EL (cell line): ENCODE measurements at regions not wholly inside any gene's neighbourhood (a gene's known extent, or its start where the extent isn't known, plus 50 kb on each side); places are given as distances from the start of the nearest gene placed in this dataset.
"Not testable (repeated sequence)": the region's sequence is repeated elsewhere in the genome, so short reads cannot be mapped to it uniquely, and the experiment has no call there.

Source experiments
- DNase-seq: peaks from one replicate; pipeline ENCODE4 v3.0.0-alpha.2; 2016

DNA sequence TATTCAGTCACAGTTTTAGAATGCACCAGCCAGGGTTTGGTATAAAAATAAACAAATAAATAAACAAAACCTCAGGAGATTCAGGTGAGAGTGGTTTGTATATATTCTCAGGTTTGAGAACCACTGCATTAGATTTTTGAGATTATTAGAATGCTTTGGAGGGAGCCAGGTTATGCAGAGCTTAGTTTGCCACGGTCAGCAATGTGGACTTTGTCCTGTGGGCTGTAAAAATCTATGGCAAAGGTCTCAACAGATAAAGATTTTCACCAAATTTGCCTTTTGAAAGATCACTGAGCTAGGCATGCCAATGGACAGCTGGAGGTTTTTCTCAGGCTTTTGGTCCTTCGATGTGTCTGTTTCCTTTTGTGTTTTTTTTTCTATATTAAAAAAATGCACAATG, 650.1 kb upstream of the RAG2 start:
- DNase-seq, result no peak

DNA sequence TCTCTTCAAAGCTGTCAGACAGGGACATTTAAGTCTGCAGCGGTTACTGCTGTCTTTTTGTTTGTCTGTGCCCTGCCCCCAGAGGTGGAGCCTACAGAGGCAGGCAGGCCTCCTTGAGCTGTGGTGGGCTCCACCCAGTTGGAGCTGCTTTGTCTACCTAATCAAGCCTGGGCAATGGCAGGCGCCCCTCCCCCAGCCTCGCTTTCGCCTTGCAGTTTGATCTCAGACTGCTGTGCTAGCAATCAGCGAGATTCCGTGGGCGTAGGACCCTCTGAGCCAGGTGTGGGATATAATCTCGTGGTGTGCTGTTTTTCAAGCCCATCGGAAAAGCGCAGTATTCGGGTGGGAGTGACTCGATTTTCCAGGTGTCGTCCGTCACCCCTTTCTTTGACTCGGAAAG, 648.1 kb upstream of the RAG2 start:
- not testable (repeated sequence) for DNase-seq

DNA sequence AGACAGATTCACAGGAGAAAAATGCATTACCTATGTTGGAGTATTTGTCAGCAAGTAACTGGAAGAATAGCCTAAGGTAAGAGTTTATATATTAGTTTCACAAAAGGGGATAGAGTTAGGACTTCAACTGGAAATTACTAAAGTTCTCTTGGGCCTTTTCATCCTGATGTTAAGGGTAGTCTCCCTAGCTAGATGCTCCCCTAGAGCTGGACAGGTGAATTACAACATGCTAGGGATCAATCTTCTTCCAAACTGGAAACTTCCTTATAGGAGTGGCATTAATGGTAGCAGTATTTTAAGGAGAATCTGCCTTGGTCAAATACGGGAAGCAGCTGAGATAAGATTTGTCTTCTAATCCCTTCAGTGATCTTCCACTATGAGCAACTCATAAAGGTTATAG, 632.8 kb upstream of the RAG2 start:
- DNase-seq, result no peak

DNA sequence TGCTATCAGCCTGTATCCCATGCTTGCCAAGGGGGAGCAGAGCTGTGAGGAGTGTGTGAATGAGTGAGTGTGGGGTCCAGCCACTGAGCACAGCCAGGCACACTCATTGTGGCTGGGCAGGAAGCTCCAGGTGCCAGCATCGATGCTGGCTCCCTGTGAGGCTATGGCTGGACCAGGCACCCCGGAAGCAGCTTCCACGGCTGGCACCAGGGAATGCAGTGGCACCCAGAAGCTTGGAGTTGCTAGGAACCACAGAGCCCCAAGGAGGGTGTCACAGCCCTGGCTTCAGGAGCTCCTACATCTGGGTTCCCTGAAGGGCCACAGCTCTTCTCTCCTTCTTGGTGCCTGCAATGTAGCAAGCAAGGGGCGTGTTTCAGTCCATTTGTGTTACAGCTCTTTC, 625.9 kb upstream of the RAG2 start:
- DNase-seq, result no peak

DNA sequence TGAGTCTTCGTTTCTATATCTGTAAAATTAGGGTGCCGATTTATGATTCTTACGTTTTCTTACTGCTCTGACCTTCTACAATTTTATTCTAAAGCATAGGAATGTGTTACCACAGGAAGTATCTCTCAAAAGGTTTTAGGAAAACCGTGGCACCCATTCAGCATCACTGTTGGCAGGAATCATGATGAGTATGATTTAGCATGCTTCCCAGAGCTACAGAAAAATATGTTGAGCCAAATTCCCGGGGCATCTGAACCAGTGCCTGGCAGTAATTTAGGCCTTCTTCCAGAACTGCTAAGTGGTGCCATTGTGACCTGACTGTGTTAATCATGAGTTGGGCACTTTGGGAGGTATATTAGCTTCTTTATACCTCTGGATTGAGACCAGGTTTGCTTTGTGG, 605.0 kb upstream of the RAG2 start:
- no peak for DNase-seq

DNA sequence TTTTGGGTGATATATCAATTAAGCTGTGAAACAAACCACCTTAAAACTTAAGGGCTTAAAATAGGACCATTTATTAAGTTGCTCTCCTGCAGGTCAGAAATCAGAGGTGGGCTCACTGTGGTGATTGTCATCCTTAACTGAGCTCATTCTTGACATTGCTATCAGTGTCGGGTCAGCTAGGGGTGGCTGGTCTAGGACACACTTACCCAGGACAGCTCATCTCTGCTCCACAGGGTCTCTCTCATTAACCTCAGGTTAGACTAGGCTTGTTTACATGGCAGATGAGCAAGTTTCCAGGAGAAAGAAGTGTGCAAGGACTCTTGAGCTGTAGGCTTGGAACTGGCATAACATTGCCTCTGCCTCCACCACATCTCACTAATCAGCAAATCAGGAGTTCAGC, 601.0 kb upstream of the RAG2 start:
- DNase-seq, result no peak

DNA sequence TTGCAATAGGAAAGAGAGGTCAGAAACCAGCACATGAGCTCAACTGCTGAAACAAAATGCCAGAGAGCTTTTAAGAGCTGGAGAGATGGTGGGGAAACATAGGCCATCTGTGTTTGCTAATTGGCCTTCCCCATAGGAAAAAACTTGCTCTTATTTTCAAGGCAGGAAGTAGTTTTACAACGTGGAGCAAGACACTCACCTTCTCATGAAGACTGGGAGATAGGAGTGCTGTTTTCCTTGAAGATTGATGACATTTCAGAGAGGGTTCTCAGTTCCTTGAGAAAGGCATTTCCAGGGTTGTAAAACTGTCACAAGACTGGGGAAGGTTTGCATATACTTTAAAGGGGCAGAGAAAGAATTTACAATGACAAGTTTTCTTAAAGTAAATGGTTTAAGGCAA, 586.3 kb upstream of the RAG2 start:
- DNase-seq, result no peak

DNA sequence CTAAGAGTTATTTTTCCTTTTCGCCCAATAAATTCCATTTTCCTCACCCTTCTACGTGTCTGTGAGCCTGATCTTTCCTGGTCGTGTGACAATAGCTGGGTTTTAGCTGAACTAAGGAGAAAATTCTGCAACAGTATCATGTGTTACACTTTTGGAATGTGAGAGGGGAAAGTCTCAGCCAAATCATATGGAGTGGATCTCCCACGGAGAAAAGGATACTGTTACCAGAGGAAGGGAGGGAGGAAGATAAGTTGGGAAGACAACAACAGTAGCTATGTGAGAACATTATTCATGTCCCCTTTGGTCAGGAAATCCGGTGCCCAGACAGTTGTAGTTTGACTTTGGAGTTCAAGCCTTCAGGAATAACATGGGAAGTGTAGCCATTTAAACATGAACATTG, 584.0 kb upstream of the RAG2 start:
- DNase-seq, result no peak

DNA sequence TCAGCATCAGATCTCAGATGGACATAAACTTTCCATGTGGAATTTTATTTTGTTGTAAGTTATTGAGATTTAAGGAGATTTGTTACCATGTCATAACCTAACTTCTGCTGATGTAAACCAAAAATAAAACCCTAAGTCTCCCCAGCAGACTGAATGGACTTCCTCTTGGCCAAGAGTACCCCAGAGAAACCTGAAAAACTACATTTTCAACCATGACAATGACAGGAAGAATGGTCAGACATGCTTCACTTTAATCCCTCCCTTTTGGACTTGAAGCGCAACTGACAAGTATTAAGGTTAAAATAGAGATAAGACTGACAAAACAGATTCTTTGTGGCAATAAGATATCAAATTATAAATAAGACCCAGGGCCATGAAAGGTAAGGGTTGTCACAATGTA, 579.7 kb upstream of the RAG2 start:
- no peak for DNase-seq

DNA sequence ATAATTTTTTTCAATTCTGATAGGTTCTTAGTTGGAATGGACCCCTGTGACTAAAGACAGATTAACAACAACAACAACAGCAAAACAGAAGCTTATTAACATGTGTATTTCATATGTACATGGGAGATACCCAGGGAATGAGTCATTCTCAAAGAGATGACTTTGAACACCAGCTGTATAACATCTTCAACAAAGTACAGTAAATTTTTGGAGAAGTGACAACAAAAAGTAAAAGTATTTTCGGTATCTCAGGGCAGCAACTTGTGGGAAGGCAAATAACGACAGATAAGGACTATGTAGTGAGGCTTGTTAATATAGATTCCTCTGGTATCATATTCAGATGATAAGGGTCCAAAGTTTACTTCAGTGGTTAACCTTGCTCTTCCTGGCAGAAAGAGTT, 573.4 kb upstream of the RAG2 start:
- no peak for DNase-seq

DNA sequence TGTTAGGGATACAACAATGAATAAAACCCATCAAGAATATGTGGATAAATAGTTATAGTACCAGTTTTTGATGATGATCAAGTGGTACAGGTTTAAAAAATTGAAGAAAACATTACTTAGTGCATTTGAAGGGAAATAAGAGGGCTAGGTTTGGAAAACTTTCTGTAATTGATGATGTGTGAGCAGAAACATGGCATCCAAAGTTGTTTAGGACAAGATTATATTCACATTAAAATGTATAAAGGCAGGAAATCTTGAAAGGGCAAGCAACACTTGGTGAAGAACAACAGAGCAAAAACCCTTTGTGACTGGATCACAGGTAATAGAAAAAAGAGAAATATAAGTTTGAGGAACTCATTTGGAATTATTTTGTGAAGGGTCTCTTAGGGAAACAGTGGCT, 572.3 kb upstream of the RAG2 start:
- no peak for DNase-seq

DNA sequence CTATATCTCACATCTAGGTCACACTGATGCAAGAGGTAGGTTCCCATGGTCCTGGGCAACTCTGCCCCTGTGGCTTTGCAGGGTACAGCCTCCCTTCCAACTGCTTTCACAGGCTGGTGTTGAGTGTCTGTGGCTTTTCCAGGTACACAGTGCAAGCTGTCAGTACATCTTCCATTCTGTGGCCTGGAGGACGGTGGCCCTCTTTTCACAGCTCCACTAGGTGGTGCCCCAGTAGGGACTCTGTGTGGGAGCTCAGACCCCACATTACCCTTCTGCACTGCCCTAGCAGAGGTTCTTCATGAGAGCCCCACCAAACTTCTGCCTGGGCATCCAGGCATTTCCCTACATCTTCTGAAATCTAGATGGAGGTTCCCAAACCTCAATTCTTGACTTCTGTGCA, 547.4 kb upstream of the RAG2 start:
- DNase-seq, result not testable (repeated sequence)

DNA sequence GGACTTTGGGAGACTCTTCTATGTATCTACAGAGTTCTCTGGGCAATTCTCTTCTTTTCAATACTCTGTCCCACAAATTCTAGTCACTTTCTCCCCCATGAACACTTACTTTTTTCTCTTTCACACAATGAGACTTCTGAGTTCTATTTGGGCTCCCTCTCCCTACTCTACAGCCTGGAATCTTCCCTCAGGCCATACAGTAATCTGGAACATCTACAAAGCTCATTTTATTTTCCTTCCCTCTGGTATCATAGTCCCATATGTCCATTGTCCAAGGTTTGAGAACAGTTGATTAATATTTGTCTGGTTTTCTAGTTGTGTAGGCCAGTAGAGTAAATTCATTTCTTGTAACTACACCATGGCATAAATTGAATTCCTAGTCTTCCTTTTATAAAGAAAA, 544.6 kb upstream of the RAG2 start:
- DNase-seq, result no peak

DNA sequence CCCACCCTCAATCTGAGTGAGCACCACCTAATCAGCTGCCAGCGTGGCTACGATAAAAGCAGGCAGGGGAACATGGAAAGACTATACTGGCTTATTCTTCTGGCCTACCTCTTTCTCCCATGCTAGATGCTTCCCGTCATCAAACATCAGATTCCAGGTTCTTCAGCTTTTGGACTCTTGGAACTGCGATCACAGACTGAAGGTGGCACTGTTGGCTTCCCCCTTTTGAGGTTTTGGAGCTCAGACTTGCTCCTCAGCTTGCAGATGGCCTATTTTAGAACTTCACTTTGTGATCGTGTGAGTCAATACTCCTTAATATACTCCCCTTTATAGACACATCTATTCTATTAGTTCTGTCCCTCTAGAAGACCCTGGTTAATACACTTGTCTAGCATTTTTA, 543.7 kb upstream of the RAG2 start:
- peak; percentile 2 for DNase-seq

DNA sequence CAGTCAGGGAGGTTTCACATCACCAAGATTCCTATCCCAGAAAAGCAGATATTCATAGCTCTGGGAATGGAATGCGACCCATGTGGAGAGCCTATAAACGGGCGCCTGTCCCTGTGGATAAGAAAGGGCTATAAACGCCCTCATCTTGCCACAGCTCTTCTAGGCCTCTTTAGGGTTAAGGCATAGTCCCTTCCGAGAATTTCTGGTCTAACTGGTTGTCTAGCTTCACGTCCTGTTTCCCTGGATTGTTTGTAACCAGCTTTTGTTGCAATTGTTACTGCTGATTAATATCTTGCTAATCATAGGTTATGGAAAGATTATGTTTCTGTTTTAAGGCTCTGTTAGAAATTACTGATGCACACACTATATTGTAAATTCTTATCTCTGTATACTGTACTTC, 537.6 kb upstream of the RAG2 start:
- not testable (repeated sequence) for DNase-seq

DNA sequence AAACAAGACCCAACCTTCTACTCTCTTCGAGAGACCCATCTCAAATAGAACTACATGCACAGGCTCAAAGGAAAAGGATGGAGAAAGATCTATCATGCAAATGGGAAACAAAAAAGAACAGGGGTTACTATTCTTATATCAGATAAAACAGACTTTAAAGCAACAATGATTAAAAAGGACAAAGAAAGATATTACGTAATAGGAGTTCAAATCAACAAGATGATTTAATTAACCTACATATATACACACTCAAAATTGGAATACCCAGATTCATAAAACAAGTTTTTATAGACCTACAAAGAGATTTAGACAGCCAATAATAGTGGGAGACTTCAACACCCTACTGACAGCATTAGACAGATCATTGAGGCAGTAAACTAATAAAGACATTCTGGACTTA, 536.6 kb upstream of the RAG2 start:
- no peak for DNase-seq

DNA sequence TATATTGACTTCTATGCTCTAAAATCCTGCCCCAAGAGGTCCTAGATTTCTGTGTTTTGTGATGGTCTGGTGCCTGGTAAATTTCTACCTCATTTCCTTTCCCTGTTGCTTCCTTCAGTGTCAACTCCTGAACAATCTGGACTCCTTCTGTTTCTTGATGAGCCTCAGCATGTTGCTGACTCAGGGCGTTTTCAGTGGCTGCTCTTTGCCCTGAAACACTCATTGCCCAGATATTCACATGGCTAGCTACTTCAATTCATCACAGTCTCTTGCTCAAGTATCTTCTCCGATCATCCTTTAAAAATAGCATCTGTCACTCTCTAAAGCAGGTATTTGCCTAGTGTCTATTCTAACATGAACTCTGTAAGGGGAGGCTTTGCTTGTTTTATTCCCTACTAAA, 526.3 kb upstream of the RAG2 start:
- DNase-seq, result no peak

DNA sequence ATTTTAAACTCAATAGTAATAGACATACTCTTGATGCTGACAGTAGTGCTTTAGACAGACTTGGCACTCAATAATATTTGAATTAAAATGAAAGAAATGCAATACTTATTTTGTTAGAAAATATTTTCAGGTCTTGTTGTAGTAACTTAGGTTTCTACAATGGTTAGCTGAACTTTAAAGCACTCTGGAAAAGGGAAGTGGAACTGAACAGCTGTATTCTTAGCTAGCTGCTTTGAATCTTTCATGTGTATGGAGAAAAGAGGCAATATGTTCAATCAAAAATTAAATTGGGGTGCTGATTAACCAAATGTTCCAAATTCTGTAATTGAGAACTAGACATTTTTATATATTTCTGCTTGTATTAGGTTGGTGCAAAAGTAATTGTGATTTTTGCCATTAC, 517.9 kb upstream of the RAG2 start:
- no peak for DNase-seq

DNA sequence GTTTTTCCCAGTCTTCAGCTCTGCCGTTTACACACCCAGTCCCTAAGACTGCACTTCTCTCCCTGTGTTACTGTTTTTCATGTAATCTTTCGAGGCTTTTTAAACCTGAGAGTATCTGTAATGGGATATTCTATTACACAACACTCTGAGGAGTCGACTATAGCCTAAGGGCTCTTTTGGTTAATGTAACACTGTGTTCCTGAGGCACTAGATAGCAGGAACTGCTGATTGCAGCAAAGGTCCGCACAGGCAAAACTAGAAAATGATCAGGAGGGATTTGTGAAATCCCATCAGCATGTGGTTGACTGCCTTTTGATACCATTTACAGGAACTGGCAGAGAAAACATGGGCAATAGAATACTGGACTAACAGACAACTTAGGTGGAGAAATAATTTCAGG, 512.3 kb upstream of the RAG2 start:
- no peak for DNase-seq

DNA sequence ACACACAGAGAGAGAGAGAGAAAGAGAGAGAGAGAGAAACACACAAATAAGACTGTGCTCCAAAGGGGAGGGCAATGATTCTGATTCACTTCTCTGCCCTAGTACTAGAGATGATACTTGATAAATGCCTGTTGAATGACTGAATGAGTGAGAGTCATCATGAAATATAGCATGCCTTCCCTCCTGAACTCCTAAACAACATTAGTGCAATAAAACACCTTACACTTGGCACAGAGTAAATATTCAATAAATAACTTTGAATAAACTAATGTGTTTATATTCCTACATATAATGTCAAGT, 511.2 kb upstream of the RAG2 start:
- DNase-seq, result no peak

DNA sequence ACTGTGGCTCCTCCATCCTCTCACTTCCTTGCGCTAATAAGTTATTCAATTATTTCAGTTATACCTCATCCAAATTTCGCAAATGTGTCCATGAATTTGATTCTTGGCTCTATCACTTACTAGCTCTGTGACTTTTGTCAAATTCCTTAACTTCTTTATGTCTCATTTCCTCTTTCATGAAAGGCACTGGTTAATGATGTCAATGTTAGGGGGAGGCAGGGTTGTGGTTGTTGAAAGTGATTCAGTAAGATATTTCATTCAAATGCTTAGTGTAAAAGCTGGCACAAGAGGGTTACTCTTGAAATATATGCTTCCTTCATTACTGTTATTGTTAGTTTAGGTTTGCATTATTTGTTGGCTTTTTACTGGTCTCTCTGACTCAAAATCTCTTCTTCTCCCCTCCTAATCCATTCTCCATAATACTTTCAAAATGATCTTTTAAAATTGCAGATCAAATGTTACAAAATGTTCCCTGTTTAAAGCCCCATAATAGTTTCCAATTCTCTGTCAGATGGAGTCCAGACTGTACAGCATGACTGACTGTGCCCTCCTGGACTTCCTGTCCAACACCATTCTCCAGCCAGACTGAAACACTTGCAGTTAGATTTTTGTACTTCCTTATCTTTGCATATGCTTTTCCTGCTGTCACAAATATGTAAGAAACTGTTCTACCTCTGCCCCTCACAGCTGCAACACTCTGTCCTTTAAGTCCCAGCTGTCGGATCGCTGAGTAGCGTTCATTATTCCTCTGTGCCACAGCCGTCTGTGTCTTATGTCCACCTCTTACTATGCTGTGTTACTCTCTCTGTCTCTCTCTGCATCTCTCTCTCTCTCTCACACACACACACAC, 510.6 kb upstream of the RAG2 start:
- DNase-seq, result no peak

DNA sequence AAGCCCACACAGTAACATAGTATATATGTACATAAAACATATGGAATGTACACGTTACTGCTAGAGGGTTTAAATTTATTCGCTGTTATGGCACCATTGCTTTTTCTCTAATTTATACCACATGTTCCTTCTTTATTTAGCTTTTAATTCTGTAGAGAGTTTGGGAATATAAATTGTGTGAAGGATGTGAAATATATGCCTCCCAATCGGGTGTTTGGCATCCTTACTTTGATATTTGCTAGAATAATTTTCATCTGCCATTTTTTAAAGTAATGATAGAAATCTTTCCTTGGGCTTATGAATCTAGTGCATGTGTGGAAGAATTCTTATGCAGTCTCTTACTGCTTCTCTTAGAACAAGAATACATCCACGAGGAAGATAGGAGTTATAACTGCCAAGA, 509.8 kb upstream of the RAG2 start:
- DNase-seq, result no peak

DNA sequence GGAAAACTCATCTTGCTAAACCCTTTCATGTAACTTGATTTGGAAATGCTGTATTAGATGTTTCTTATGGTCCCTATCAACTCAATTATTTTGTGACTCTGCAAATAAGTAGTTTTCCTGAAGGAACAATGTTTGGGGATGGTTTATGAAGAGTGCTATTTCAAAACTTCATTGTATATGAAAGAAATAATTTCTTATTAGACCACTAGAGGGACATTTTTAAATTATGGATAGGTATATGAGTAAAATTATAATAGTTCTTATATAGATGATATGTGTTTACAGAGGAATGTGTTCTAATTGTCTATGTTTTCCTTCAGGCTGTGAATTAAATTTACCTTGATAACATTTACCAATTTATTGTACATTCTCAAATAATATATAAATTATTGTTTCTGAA, 509.4 kb upstream of the RAG2 start:
- DNase-seq, result no peak

DNA sequence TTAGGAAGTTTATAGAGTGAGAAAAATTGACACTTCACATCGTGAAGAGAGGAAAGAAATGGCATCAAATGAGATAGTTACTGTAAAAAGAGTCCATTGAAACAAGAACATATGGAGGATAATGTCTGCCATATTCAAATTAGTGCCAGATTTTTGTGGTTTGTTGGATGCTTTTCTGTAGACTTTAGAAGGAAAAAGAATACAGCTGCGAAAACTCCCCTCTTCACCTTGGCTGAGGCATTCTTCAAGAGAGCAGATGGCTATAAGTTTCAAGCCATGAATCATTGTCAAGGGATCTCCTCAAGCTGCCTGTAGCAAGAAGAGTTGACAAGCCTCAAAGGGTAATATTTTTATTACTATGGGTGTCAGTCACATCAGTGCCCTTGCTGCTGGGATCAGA, 507.4 kb upstream of the RAG2 start:
- no peak for DNase-seq

DNA sequence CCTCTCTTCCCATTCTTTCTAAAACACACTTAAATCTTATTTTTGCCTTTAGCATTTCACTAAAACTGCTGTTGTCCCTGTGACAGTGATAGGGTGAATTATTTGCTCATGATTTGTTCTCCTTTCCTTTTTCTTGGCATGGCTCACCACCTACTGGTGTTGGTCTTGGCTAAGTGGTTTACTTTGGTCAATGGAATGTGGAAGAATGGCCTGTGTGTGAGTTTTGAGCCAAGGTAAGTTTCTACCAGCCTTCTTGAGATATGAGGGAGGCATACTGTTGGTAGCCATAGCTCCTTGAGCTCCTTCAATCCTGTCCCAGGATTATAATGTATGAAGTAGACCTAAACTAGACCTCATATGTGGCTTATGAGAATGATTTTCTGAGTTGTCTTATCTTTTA, 506.3 kb upstream of the RAG2 start:
- no peak for DNase-seq

DNA sequence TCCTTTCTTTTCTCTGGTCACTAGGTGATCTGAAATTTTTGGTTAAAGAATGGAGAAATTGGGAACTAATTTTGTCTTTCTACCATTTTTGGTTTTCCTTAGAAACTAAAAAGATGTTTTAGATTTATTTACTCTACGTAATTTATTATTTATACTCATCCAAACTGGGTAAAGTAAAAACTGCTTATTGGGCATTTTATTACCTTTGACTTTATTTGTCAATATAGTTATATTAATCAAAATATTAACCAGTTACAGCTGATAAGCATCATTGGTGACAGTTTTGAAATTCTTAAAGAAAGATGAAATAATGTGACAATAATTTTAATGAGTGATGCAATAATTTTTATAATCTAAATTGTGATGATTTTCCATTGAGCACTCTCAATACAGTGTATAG, 502.0 kb upstream of the RAG2 start:
- DNase-seq, result no peak
